Testis (tissue), 2 donors: ENCODE measurements at regions not wholly inside any gene's neighbourhood (a gene's known extent, or its start where the extent isn't known, plus 50 kb on each side); places are given as distances from the start of the nearest gene placed in this dataset.

ENCODE experiments used
- POLR2A ChIP-seq: fragments of 450-650 bp; IDR thresholded peaks from one replicate; pipeline ENCODE4 v1.6.1; 2017; ENCODE audit warnings: antibody characterized with exemption, mild to moderate bottlenecking, moderate library complexity
- TF ChIP-seq, protein P1 (sequence below), 3 experiments: fragments of 450-650 bp in 2 of 3; fragments of 200-600 bp in 1 of 3; sonication (generic) in 1 of 3; IDR thresholded peaks; one replicate each; pipeline ENCODE4 v1.5.1; 2016 to 2019; ENCODE audit warnings: antibody characterized with exemption in 3 of 3, mild to moderate bottlenecking in 2 of 3, moderate library complexity in 1 of 3

DNA sequence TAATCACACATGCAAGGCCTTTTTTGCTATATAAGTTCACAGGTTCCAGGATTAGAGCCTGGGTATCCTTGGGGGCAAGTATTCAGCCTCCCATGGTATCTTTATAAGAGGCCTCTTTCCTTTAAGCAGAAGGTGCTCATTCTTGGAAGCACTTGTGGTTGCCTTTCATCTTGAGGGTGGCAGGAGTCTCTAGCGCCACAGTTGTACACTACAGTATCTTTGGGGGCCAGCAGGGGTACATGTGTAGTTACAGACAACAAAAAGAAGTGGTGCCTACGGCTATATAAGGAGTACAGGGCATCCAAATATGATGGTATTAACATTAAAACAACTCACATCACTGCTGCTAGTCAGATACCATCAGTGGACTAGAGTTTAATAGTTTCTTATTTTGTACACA, 62.1 kb downstream of the CCR1 start:
- TF ChIP-seq, protein P1, sequence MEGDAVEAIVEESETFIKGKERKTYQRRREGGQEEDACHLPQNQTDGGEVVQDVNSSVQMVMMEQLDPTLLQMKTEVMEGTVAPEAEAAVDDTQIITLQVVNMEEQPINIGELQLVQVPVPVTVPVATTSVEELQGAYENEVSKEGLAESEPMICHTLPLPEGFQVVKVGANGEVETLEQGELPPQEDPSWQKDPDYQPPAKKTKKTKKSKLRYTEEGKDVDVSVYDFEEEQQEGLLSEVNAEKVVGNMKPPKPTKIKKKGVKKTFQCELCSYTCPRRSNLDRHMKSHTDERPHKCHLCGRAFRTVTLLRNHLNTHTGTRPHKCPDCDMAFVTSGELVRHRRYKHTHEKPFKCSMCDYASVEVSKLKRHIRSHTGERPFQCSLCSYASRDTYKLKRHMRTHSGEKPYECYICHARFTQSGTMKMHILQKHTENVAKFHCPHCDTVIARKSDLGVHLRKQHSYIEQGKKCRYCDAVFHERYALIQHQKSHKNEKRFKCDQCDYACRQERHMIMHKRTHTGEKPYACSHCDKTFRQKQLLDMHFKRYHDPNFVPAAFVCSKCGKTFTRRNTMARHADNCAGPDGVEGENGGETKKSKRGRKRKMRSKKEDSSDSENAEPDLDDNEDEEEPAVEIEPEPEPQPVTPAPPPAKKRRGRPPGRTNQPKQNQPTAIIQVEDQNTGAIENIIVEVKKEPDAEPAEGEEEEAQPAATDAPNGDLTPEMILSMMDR (IDR thresholded peaks at IDR 0.05): no peak
- no peak for TF ChIP-seq POLR2A
